Type B pancreatic cell (in vitro differentiated cells): ENCODE measurements at regions not wholly inside any gene's neighbourhood (a gene's known extent, or its start where the extent isn't known, plus 50 kb on each side); places are given as distances from the start of the nearest gene placed in this dataset.

ENCODE experiments used
- DNase-seq: peaks from one replicate; pipeline ENCODE4 v3.0.0; 2021; ENCODE audit warnings: mixed read lengths; ENCODE audit not compliant: unreplicated experiment; ENCODE audit errors: extremely low spot score
- H3K27ac Mint-ChIP-seq: 2 replicates; pipeline ENCODE4 v1.8.0; 2021; ENCODE audit warnings: mild to moderate bottlenecking, mixed read lengths
- H3K27me3 Mint-ChIP-seq: 2 replicates; pipeline ENCODE4 v1.8.0; 2021; ENCODE audit warnings: mixed read lengths
- H3K36me3 Mint-ChIP-seq: 2 replicates; pipeline ENCODE4 v1.8.0; 2021; ENCODE audit warnings: mixed read lengths
- H3K4me1 Mint-ChIP-seq: one replicate; pipeline ENCODE4 v1.8.0; 2021; ENCODE audit warnings: mixed read lengths; ENCODE audit not compliant: unreplicated experiment
- H3K4me3 Mint-ChIP-seq: 2 replicates; pipeline ENCODE4 v1.8.0; 2021; ENCODE audit warnings: mild to moderate bottlenecking, mixed read lengths
- H3K9me3 Mint-ChIP-seq: 2 replicates; pipeline ENCODE4 v1.8.0; 2021; ENCODE audit warnings: mixed read lengths
- TF ChIP-seq, protein P1 (sequence below): fragments of 200-600 bp; sonication (generic); conservative IDR thresholded peaks from 2 replicates; pipeline ENCODE4 v1.5.0; 2021; ENCODE audit warnings: antibody characterized with exemption, mild to moderate bottlenecking

- TF ChIP-seq, protein P1, sequence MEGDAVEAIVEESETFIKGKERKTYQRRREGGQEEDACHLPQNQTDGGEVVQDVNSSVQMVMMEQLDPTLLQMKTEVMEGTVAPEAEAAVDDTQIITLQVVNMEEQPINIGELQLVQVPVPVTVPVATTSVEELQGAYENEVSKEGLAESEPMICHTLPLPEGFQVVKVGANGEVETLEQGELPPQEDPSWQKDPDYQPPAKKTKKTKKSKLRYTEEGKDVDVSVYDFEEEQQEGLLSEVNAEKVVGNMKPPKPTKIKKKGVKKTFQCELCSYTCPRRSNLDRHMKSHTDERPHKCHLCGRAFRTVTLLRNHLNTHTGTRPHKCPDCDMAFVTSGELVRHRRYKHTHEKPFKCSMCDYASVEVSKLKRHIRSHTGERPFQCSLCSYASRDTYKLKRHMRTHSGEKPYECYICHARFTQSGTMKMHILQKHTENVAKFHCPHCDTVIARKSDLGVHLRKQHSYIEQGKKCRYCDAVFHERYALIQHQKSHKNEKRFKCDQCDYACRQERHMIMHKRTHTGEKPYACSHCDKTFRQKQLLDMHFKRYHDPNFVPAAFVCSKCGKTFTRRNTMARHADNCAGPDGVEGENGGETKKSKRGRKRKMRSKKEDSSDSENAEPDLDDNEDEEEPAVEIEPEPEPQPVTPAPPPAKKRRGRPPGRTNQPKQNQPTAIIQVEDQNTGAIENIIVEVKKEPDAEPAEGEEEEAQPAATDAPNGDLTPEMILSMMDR: no peak
- Mint-ChIP-seq H3K9me3 (peaks cover 4% of the 10 kb centered on the region), H3K36me3 (no peaks in the 10 kb centered on the region), H3K27me3 (peaks cover 3% of the 10 kb centered on the region), H3K27ac (no peak overlapping the region), H3K4me1 (peaks cover 26% of the 10 kb centered on the region), H3K4me3 (no peak overlapping the region)
- no peak for DNase-seq
Observed at GRCh38 chr5:33310451-33310850, 130.3 kb upstream of the TARS1 start.

DNA sequence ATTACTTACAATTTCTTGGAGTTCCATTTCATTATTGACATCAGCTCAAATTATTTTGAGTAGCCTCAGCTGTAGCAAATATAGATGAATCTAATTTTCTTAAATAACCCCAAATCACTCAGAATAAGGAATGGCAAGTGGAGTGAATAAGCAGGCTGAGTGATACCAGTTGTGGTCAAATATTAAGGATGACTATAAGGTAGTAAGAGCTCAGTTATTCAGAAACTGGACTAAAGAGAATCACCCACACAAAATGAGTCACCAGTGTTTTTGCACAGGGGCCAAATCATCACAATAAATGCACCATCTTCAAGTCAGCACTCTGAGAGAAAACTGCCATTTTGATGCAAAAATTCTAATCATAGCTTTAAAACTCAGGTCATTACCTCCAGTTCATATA, 128.9 kb upstream of the TARS1 start:
- peaks cover 16% of the 10 kb centered on the region for H3K4me1 Mint-ChIP-seq
- peaks cover 3% of the 10 kb centered on the region for H3K27me3 Mint-ChIP-seq

GRCh38 chr5:33312571-33313549, 127.9 kb upstream of the TARS1 start:
- DNase-seq: no peak
- peaks cover 8% of the 10 kb centered on the region for H3K9me3 Mint-ChIP-seq

More for the DNA sequence above, 128.9 kb upstream of the TARS1 start:
- Mint-ChIP-seq H3K9me3 (peaks cover 6% of the 10 kb centered on the region), H3K4me3 (no peak overlapping the region), H3K27ac (no peak overlapping the region), H3K36me3 (no peaks in the 10 kb centered on the region)
- no peak for DNase-seq
- TF ChIP-seq, protein P1: no peak

DNA sequence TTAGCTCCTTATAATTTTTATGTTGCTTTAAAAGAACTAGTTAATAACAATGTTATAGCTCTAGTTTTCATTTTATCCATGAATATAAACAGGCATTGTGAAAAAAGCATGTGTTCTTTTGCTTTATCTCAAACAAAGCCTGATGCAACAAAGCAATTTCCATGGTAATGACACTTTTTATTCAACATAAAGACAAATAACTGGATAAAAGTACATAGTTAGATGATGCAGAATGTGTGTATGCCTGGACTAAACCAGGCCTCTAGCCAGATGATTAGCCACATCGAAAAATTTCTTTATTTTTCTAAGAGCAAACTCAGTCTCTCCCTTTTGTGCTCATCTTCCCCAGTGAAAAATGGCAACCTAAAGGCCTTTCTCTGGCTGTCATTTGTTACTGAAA, 125.6 kb upstream of the TARS1 start:
- DNase-seq: no peak
- no peak overlapping the region for H3K4me3 Mint-ChIP-seq
- H3K27ac Mint-ChIP-seq: no peak overlapping the region
- no peaks in the 10 kb centered on the region for H3K27me3 Mint-ChIP-seq
- TF ChIP-seq, protein P1: no peak
- no peaks in the 10 kb centered on the region for H3K36me3 Mint-ChIP-seq
- peaks cover 8% of the 10 kb centered on the region for H3K9me3 Mint-ChIP-seq
- peaks cover 3% of the 10 kb centered on the region for H3K4me1 Mint-ChIP-seq

More at GRCh38 chr5:33312571-33313549, 127.9 kb upstream of the TARS1 start:
- TF ChIP-seq, protein P1: no peak
- Mint-ChIP-seq H3K27me3 (peaks cover 3% of the 10 kb centered on the region), H3K4me3 (no peak overlapping the region), H3K27ac (no peak overlapping the region), H3K36me3 (no peaks in the 10 kb centered on the region), H3K4me1 (peaks cover 12% of the 10 kb centered on the region)

- Mint-ChIP-seq H3K36me3 (no peaks in the 10 kb centered on the region), H3K27ac (no peak overlapping the region), H3K9me3 (peaks cover 8% of the 10 kb centered on the region), H3K4me1 (peaks cover 8% of the 10 kb centered on the region), H3K27me3 (no peaks in the 10 kb centered on the region), H3K4me3 (no peak overlapping the region)
- DNase-seq: no peak
- TF ChIP-seq, protein P1: no peak
Observed at GRCh38 chr5:33316773-33317172, 124.0 kb upstream of the TARS1 start.
